ENCODE measurements at regions not wholly inside any gene's neighbourhood (a gene's known extent, or its start where the extent isn't known, plus 50 kb on each side); places are given as distances from the start of the nearest gene placed in this dataset.

DNA sequence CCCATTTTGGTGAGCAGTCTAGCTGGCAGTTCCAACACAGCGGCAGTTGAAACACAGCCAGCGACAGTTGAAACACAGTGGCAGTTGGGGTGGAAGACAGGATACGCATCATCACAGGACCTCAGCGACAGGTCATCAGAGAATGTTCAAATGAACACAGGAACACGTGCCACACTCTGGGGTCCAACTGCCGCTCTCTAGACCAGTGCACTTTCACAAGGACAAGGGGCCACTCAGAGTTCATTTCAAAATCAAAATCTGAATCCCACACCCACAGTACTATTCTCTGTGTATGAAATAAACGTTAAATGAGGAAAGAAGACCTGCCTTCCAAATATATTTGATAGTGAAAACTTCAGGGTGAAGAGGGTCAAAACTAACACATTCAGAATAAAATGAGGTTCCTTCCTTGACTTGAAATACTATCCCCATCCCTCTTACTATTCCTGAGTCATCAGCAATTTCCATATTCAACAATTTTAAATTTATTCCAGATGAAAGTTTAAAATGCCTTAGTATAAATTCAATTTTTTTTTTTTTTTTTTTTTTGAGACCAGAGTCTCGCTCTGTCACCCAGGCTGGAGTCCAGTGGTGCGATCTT, 53.0 kb upstream of the SIMC1 start:
- no peaks in the 10 kb centered on the region for H3K9me3 ChIP-seq (ENCODE audit: severe bottlenecking)
- H3K27ac ChIP-seq (ENCODE audit: poor library complexity, severe bottlenecking), result no peak overlapping the region
- H3K36me3 ChIP-seq (ENCODE audit: low read depth), result no peaks in the 10 kb centered on the region
- ATAC-seq (ENCODE audit: low read depth) (no peak), DNase-seq (ENCODE audit: low spot score) (no peak)
- no peak overlapping the region for H3K4me3 ChIP-seq (ENCODE audit: severe bottlenecking)
- H3K27me3 ChIP-seq (ENCODE audit: insufficient read depth, poor library complexity, severe bottlenecking), result no peaks in the 10 kb centered on the region
- H3K4me1 ChIP-seq (ENCODE audit: insufficient read depth, poor library complexity, severe bottlenecking), result peaks cover 13% of the 10 kb centered on the region
- no peak for TF ChIP-seq CTCF (IDR thresholded peaks at IDR 0.05; ENCODE audit: poor library complexity, severe bottlenecking)

- Histone ChIP-seq H3K27me3 (ENCODE audit: insufficient read depth, poor library complexity, severe bottlenecking) (no peaks in the 10 kb centered on the region), H3K4me1 (ENCODE audit: insufficient read depth, poor library complexity, severe bottlenecking) (peaks cover 13% of the 10 kb centered on the region), H3K9me3 (ENCODE audit: severe bottlenecking) (no peaks in the 10 kb centered on the region), H3K27ac (ENCODE audit: poor library complexity, severe bottlenecking) (no peak overlapping the region), H3K36me3 (ENCODE audit: low read depth) (no peaks in the 10 kb centered on the region), H3K4me3 (ENCODE audit: severe bottlenecking) (no peak overlapping the region)
- DNase-seq (ENCODE audit: low spot score), result no peak
- TF ChIP-seq CTCF (IDR thresholded peaks at IDR 0.05; ENCODE audit: poor library complexity, severe bottlenecking), result no peak
- ATAC-seq (ENCODE audit: low read depth), result no peak
These were observed 52.1 kb upstream of the SIMC1 start for GRCh38 chr5:176186107-176186506.

DNA sequence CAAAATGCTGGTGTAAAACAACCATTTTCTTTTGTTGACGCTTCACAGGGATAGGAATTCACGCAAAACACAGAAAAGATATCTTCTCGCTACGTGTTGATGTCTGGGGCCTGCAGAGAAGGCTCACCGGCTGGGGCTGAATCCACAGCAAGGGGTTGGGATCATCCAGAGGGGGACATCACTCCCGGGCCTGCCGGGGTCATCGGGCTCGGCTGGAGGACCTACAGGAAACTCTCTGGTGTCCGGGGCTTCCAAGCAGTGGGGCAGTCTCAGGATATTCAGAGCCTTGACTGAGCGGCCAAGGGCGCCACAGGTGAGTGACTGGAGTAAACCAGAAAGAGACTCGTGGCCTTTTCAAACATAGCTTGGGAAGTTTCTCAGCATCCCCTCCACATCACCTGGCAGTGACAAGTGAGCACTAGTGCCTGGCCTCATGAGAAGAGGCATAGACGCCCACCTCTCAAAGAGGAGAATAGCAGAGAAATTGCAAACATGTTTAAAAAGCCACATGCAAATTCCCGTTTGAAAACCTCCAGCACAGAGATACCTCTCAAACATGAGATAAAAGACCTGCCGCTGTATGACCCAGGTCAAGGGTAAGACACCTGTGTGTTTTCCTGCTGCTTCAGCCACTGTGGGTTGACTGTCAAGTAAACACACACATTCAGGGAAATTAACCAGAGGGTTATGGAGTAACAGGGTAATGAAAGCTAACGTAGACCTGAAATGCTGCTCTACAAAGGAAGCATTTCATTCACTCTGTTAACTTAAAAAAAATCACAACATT, 50.8 kb upstream of the SIMC1 start:
- DNase-seq (ENCODE audit: low spot score) (no peak), ATAC-seq (ENCODE audit: low read depth) (no peak)
- Histone ChIP-seq H3K36me3 (ENCODE audit: low read depth) (no peaks in the 10 kb centered on the region), H3K4me3 (ENCODE audit: severe bottlenecking) (no peak overlapping the region), H3K9me3 (ENCODE audit: severe bottlenecking) (no peaks in the 10 kb centered on the region), H3K4me1 (ENCODE audit: insufficient read depth, poor library complexity, severe bottlenecking) (peaks cover 13% of the 10 kb centered on the region), H3K27me3 (ENCODE audit: insufficient read depth, poor library complexity, severe bottlenecking) (no peaks in the 10 kb centered on the region), H3K27ac (ENCODE audit: poor library complexity, severe bottlenecking) (no peak overlapping the region)
- no peak for TF ChIP-seq CTCF (IDR thresholded peaks at IDR 0.05; ENCODE audit: poor library complexity, severe bottlenecking)

GRCh38 chr5:176188085-176188484, 50.1 kb upstream of the SIMC1 start:
- DNase-seq (ENCODE audit: low spot score), result no peak
- no peak overlapping the region for H3K27ac ChIP-seq (ENCODE audit: poor library complexity, severe bottlenecking)
- peaks cover 13% of the 10 kb centered on the region for H3K4me1 ChIP-seq (ENCODE audit: insufficient read depth, poor library complexity, severe bottlenecking)
- no peak overlapping the region for H3K4me3 ChIP-seq (ENCODE audit: severe bottlenecking)
- H3K36me3 ChIP-seq (ENCODE audit: low read depth), result no peaks in the 10 kb centered on the region
- ATAC-seq (ENCODE audit: low read depth), result no peak
- no peaks in the 10 kb centered on the region for H3K27me3 ChIP-seq (ENCODE audit: insufficient read depth, poor library complexity, severe bottlenecking)
- H3K9me3 ChIP-seq (ENCODE audit: severe bottlenecking), result no peaks in the 10 kb centered on the region
- TF ChIP-seq CTCF (IDR thresholded peaks at IDR 0.05; ENCODE audit: poor library complexity, severe bottlenecking), result no peak

All from RWPE2 (cell line).